NCI-H226 (cell line): ENCODE measurements at regions not wholly inside any gene's neighbourhood (a gene's known extent, or its start where the extent isn't known, plus 50 kb on each side); places are given as distances from the start of the nearest gene placed in this dataset.

Source experiments
- DNase-seq: peaks from one replicate; pipeline ENCODE4 v3.0.0-alpha.2; 2015

- no peak for DNase-seq
Measured at GRCh38 chr6:159118924-159119323, 50.3 kb upstream of the FNDC1 start.

- no peak for DNase-seq
Measured at GRCh38 chr6:159117563-159117962, 51.6 kb upstream of the FNDC1 start.

- DNase-seq, result peak; percentile 53
Measured at GRCh38 chr6:159117046-159117445, 52.2 kb upstream of the FNDC1 start.

- no peak for DNase-seq
Measured at GRCh38 chr6:159116343-159116742, 52.9 kb upstream of the FNDC1 start.

GRCh38 chr6:159114569-159114968, 54.6 kb upstream of the FNDC1 start:
- DNase-seq, result no peak

GRCh38 chr6:159113223-159113622, 56.0 kb upstream of the FNDC1 start:
- no peak for DNase-seq

- DNase-seq, result no peak
Measured at GRCh38 chr6:159112714-159113113, 56.5 kb upstream of the FNDC1 start.

- DNase-seq, result no peak
Measured at GRCh38 chr6:159110748-159111147, 58.5 kb upstream of the FNDC1 start.

- DNase-seq, result peak; percentile 62
Measured at GRCh38 chr6:159110013-159110412, 59.2 kb upstream of the FNDC1 start.

- DNase-seq, result peak; percentile 49
Measured at GRCh38 chr6:159109391-159109790, 59.8 kb upstream of the FNDC1 start.

- no peak for DNase-seq
Measured at GRCh38 chr6:159108426-159108985, 60.7 kb upstream of the FNDC1 start.

GRCh38 chr6:159107451-159108260, 61.5 kb upstream of the FNDC1 start:
- DNase-seq, result no peak

GRCh38 chr6:159106627-159107241, 61.9 kb upstream of the TAGAP start:
- peak; percentile 76 for DNase-seq

- DNase-seq, result no peak
Measured at GRCh38 chr6:159105716-159106115, 60.9 kb upstream of the TAGAP start.

- DNase-seq, result no peak
Measured at GRCh38 chr6:159104931-159105330, 60.1 kb upstream of the TAGAP start.

- peak; percentile 44 for DNase-seq
Measured at GRCh38 chr6:159104163-159104925, 59.6 kb upstream of the TAGAP start.

- DNase-seq, result no peak
Measured at GRCh38 chr6:159103396-159104162, 58.8 kb upstream of the TAGAP start.

GRCh38 chr6:159102373-159103160, 57.8 kb upstream of the TAGAP start:
- DNase-seq, result no peak

- DNase-seq, result no peak
Measured at GRCh38 chr6:159101656-159102055, 56.9 kb upstream of the TAGAP start.

GRCh38 chr6:159100395-159101182, 55.8 kb upstream of the TAGAP start:
- DNase-seq, result no peak

- DNase-seq, result no peak
Measured at GRCh38 chr6:159099961-159100360, 55.2 kb upstream of the TAGAP start.
